ENCODE measurements at regions not wholly inside any gene's neighbourhood (a gene's known extent, or its start where the extent isn't known, plus 50 kb on each side); places are given as distances from the start of the nearest gene placed in this dataset.

DNA sequence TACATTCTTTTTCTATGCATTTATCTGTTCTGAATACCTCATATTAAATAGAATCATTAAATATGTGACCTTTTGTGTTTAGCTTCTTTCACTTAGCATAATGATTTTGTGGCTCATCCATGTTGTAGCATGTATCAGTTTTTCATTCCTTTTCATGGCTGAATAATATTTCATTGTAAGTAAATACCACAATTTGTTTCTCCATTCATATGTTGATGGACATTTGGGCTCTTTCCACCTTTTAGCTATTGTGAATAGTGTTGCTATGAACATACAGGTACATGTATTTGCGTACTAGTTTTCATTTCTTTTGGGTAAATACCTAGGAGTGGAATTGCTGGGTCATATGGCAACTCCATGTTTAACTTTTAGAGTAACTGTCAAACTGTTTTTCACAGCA is 85.1 kb downstream of the GNL3L start:
- H3K27me3 ChIP-seq, result no peaks in the 10 kb centered on the region
- intact Hi-C loops (cut with DNase I), result no loop called here
- H3K4me1 ChIP-seq, result no peaks in the 10 kb centered on the region
- TF ChIP-seq, protein P1, sequence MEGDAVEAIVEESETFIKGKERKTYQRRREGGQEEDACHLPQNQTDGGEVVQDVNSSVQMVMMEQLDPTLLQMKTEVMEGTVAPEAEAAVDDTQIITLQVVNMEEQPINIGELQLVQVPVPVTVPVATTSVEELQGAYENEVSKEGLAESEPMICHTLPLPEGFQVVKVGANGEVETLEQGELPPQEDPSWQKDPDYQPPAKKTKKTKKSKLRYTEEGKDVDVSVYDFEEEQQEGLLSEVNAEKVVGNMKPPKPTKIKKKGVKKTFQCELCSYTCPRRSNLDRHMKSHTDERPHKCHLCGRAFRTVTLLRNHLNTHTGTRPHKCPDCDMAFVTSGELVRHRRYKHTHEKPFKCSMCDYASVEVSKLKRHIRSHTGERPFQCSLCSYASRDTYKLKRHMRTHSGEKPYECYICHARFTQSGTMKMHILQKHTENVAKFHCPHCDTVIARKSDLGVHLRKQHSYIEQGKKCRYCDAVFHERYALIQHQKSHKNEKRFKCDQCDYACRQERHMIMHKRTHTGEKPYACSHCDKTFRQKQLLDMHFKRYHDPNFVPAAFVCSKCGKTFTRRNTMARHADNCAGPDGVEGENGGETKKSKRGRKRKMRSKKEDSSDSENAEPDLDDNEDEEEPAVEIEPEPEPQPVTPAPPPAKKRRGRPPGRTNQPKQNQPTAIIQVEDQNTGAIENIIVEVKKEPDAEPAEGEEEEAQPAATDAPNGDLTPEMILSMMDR (IDR thresholded peaks at IDR 0.05), result no peak
- DNase-seq (ENCODE audit: low spot score in 2 of 2), result no peak
- no peak overlapping the region for H3K4me3 ChIP-seq
- H3K27ac ChIP-seq, result no peak overlapping the region
- H3K9me3 ChIP-seq, result peaks cover 0 to 6% of the 10 kb centered on the region in 2 donors
- no peaks in the 10 kb centered on the region for H3K36me3 ChIP-seq

DNA sequence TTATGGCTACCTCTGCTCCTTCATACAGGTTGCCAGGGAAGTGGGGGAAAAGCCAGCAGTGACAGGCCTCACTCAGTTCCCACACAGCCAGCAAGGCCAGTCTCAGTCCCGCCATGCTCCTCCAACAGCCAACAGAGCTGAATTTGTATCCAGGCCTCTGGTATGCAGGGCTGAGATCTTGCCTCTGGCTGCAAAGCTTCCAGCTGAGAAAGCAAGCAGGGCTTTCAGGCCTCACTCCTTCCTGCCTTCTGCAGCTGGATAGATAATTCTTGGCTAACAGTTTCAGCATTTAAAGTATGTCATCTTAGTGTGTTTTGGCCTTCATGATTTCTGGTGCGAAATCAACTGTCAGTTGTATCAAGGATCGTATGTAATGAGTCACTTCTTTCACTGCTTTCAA is 103.6 kb downstream of the GNL3L start:
- no peak overlapping the region for H3K27ac ChIP-seq
- no peaks in the 10 kb centered on the region for H3K4me1 ChIP-seq
- DNase-seq (ENCODE audit: low spot score in 2 of 2), result no peak
- H3K9me3 ChIP-seq, result peaks cover 0 to 6% of the 10 kb centered on the region in 2 donors
- intact Hi-C loops (cut with DNase I), result loop anchor here (10.0 kb wide), 2 partner anchors 449 to 1081 kb away; partner anchors contain the start of genes FAM120C and RRAGB
- no peaks in the 10 kb centered on the region for H3K36me3 ChIP-seq
- TF ChIP-seq, protein P1 (IDR thresholded peaks at IDR 0.05), result no peak
- no peaks in the 10 kb centered on the region for H3K27me3 ChIP-seq
- H3K4me3 ChIP-seq, result no peak overlapping the region

DNA sequence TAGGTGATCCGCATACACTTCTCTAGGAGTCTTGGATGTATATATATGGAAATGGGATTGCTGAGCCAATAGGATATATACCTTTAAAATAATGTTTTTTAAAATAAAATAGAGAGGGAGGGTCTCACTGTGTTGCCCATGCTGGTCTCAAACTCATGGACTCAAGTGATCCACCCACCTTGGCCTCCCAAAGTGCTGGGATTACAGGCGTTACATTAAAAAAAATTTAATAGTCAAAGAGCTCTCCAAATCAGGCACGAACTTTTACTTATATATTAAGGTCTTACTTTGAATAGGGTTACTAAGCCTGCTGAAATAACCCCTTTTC is 109.0 kb downstream of the GNL3L start:
- Histone ChIP-seq H3K4me1 (no peaks in the 10 kb centered on the region), H3K27ac (peak overlapping the region; percentile 80 to 87), H3K9me3 (no peaks in the 10 kb centered on the region), H3K27me3 (no peaks in the 10 kb centered on the region), H3K36me3 (no peaks in the 10 kb centered on the region), H3K4me3 (peak overlapping the region; percentile 53 to 54)
- TF ChIP-seq, protein P1 (IDR thresholded peaks at IDR 0.05), result no peak
- intact Hi-C loops (cut with DNase I), result loop anchor here (1.0 to 10.0 kb wide), 9 partner anchors 109 to 1076 kb away; partner anchors contain the start of genes FAM120C, GNL3L, RRAGB and TRO
- DNase-seq (ENCODE audit: low spot score in 2 of 2), result no peak

DNA sequence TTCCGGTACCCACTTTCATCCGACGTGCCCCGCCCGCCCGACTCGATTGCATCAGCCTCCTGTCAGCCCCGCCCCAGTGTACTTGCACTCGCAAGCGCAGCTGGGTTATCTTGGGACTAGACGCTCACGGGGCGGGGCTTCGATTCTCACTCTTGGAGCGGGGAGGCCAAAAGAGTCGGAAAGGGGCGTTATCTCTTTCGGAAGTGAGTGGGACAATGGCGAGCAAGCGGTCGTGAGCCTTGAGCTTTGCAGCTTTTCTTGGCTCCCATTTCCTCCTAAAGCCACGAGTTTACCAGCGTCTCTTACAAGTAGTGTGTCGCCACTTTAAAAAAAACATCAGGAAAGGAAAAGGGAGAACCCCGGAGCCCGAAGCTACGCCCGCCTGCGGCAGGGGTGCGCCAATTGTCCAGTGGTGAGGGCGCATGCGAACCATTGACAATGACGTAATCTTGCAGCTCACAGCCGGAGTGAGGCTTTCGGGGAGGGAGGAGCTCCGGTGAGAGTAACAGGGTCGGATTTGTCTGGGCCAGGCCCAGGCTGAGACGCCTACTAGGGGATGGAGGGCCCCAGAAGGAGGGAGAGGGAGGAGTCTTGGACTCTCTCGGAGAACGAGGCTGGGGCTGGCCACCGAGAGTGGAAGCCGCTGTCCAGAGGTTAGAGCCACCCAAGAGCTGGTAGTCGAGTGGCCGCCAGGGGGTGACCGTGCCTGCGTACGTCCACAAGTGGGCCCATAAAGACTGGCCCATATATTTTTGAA is 109.5 kb downstream of the GNL3L start:
- peak; percentile 85 to 97 for DNase-seq (ENCODE audit: low spot score in 2 of 2)
- TF ChIP-seq, protein P1 (IDR thresholded peaks at IDR 0.05), result peak; percentile 55 to 56 (median 55)
- no peaks in the 10 kb centered on the region for H3K4me1 ChIP-seq
- no peaks in the 10 kb centered on the region for H3K27me3 ChIP-seq
- intact Hi-C loops (cut with DNase I), result loop anchor here (1.0 to 10.0 kb wide), 11 partner anchors 109 to 1075 kb away; partner anchors contain the start of genes FAM120C, GNL3L, RRAGB and TRO
- no peaks in the 10 kb centered on the region for H3K36me3 ChIP-seq
- peak overlapping the region; percentile 80 to 87 for H3K27ac ChIP-seq
- peak overlapping the region; percentile 53 to 54 for H3K4me3 ChIP-seq
- H3K9me3 ChIP-seq, result no peaks in the 10 kb centered on the region

DNA sequence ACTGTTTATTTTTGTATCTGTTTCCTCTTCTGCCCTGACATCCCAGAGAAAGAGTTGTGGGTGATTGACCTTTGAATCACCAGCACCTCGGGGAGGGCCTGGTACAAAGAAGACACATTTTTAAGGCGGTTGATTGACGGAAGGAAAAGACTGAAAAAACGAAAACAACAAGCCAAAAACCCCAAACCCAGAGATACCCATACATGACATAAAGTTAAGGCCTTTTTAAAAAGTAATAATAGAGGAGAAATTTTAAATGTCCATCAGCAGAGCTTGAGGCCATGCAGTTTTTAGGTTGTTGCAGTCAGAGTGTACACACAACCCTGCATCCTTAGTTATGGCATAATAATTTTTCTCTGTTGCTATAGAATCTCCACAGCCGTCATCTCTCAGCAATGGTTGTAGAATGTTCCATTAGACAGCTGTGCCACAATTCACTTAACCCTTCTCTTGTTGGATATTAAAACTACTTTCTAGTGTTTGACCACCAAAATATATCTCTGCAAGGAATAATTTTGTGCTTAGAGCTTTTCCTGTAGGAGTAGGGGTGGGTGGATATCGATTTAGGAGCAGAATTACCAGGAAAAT is 110.2 kb downstream of the GNL3L start:
- H3K36me3 ChIP-seq, result no peaks in the 10 kb centered on the region
- H3K27me3 ChIP-seq, result no peaks in the 10 kb centered on the region
- H3K9me3 ChIP-seq, result no peaks in the 10 kb centered on the region
- H3K27ac ChIP-seq, result peak overlapping the region; percentile 80 to 87
- no peak for DNase-seq (ENCODE audit: low spot score in 2 of 2)
- intact Hi-C loops (cut with DNase I), result loop anchor here (5.0 kb wide), 2 partner anchors 158 to 417 kb away; no protein-coding TSS in a partner anchor
- TF ChIP-seq, protein P1 (IDR thresholded peaks at IDR 0.05), result no peak
- peak overlapping the region in 1 of 2 donors; percentile 54 for H3K4me3 ChIP-seq
- no peaks in the 10 kb centered on the region for H3K4me1 ChIP-seq
